ENCODE measurements at regions not wholly inside any gene's neighbourhood (a gene's known extent, or its start where the extent isn't known, plus 50 kb on each side); places are given as distances from the start of the nearest gene placed in this dataset.

GRCh38 chr9:87323928-87324327 is 173.7 kb upstream of the DAPK1 start:
- TF ChIP-seq CTCF (IDR thresholded peaks at IDR 0.05; ENCODE audit: low read depth, low read length, poor library complexity, severe bottlenecking) = no peak
- TF ChIP-seq EZH2phosphoT487 (IDR thresholded peaks at IDR 0.05; ENCODE audit: borderline replicate concordance, low read length) = no peak

All from DOHH2 (cell line).